ENCODE measurements at regions not wholly inside any gene's neighbourhood (a gene's known extent, or its start where the extent isn't known, plus 50 kb on each side); places are given as distances from the start of the nearest gene placed in this dataset.

- ChIA-PET CTCF (ENCODE audit: unreplicated experiment) (no interaction called here), POLR2A (interaction anchor here (0.6 kb wide), 1 partner anchor 139 kb away, joined by 4 read pairs; no protein-coding TSS in a partner anchor)
- no peaks in the 10 kb centered on the region for H3K4me1 ChIP-seq (ENCODE audit: insufficient read depth, low read length, poor library complexity, severe bottlenecking)
- H3K9me3 ChIP-seq (ENCODE audit: low read length): no peaks in the 10 kb centered on the region
- no peaks in the 10 kb centered on the region for H3K79me2 ChIP-seq (ENCODE audit: insufficient read depth, low read depth, low read length)
- no TSS peak for BruUV-seq (replicated peaks)
- H3K4me3 ChIP-seq (ENCODE audit: low read depth, low read length, poor library complexity, severe bottlenecking): no peak overlapping the region
- H4K20me1 ChIP-seq (ENCODE audit: insufficient read depth, low read length): no peaks in the 10 kb centered on the region
- no peaks in the 10 kb centered on the region for H3K36me3 ChIP-seq (ENCODE audit: insufficient read depth, low read length)
- no peak overlapping the region for H3K27ac ChIP-seq (ENCODE audit: low read depth, low read length, poor library complexity, severe bottlenecking)
- no peaks in the 10 kb centered on the region for H3K9me2 ChIP-seq (ENCODE audit: insufficient read depth, low read length)
- H2AFZ ChIP-seq (ENCODE audit: low read length): no peak overlapping the region
- no peak for DNase-seq (ENCODE audit: low spot score)
- intact Hi-C loops (cut with micrococcal nuclease; ENCODE audit: unreplicated experiment): no loop called here
- H3K4me2 ChIP-seq (ENCODE audit: low read length): no peak overlapping the region
- no peak for TF ChIP-seq EZH2phosphoT487 (IDR thresholded peaks at IDR 0.05; ENCODE audit: borderline replicate concordance, low read depth, low read length)
- no peak for TF ChIP-seq CTCF (conservative IDR thresholded peaks at IDR 0.05; ENCODE audit: low read length)
Measured at GRCh38 chr10:94125856-94126255, 132.1 kb downstream of the PLCE1 start.

GRCh38 chr10:94129393-94130130, 135.8 kb downstream of the PLCE1 start:
- intact Hi-C loops (cut with micrococcal nuclease; ENCODE audit: unreplicated experiment): no loop called here
- CTCF ChIA-PET (ENCODE audit: unreplicated experiment): no interaction called here
- no peak overlapping the region for H2AFZ ChIP-seq (ENCODE audit: low read length)
- H3K4me1 ChIP-seq (ENCODE audit: insufficient read depth, low read length, poor library complexity, severe bottlenecking): no peaks in the 10 kb centered on the region
- POLR2A ChIA-PET: interaction anchor here (1.2 kb wide), 1 partner anchor 49 kb away, joined by 4 read pairs; no protein-coding TSS in a partner anchor
- no peaks in the 10 kb centered on the region for H3K79me2 ChIP-seq (ENCODE audit: insufficient read depth, low read depth, low read length)
- TF ChIP-seq EZH2phosphoT487 (IDR thresholded peaks at IDR 0.05; ENCODE audit: borderline replicate concordance, low read depth, low read length) (no peak), CTCF (conservative IDR thresholded peaks at IDR 0.05; ENCODE audit: low read length) (no peak)
- no TSS peak for BruUV-seq (replicated peaks)
- H3K36me3 ChIP-seq (ENCODE audit: insufficient read depth, low read length): no peaks in the 10 kb centered on the region
- H4K20me1 ChIP-seq (ENCODE audit: insufficient read depth, low read length): no peaks in the 10 kb centered on the region
- DNase-seq (ENCODE audit: low spot score): no peak
- no peak overlapping the region for H3K4me3 ChIP-seq (ENCODE audit: low read depth, low read length, poor library complexity, severe bottlenecking)
- H3K9me3 ChIP-seq (ENCODE audit: low read length): no peaks in the 10 kb centered on the region
- H3K4me2 ChIP-seq (ENCODE audit: low read length): no peak overlapping the region
- no peaks in the 10 kb centered on the region for H3K9me2 ChIP-seq (ENCODE audit: insufficient read depth, low read length)
- H3K27ac ChIP-seq (ENCODE audit: low read depth, low read length, poor library complexity, severe bottlenecking): no peak overlapping the region

GRCh38 chr10:94131885-94132284, 138.2 kb downstream of the PLCE1 start:
- H3K9me2 ChIP-seq (ENCODE audit: insufficient read depth, low read length): no peaks in the 10 kb centered on the region
- no peaks in the 10 kb centered on the region for H3K4me1 ChIP-seq (ENCODE audit: insufficient read depth, low read length, poor library complexity, severe bottlenecking)
- intact Hi-C loops (cut with micrococcal nuclease; ENCODE audit: unreplicated experiment): no loop called here
- BruUV-seq (replicated peaks): no TSS peak
- no peak overlapping the region for H3K4me3 ChIP-seq (ENCODE audit: low read depth, low read length, poor library complexity, severe bottlenecking)
- no peak overlapping the region for H3K27ac ChIP-seq (ENCODE audit: low read depth, low read length, poor library complexity, severe bottlenecking)
- no peak overlapping the region for H3K4me2 ChIP-seq (ENCODE audit: low read length)
- no peaks in the 10 kb centered on the region for H3K79me2 ChIP-seq (ENCODE audit: insufficient read depth, low read depth, low read length)
- no peak for TF ChIP-seq CTCF (conservative IDR thresholded peaks at IDR 0.05; ENCODE audit: low read length)
- no peak for TF ChIP-seq EZH2phosphoT487 (IDR thresholded peaks at IDR 0.05; ENCODE audit: borderline replicate concordance, low read depth, low read length)
- no peaks in the 10 kb centered on the region for H3K9me3 ChIP-seq (ENCODE audit: low read length)
- POLR2A ChIA-PET: no interaction called here
- CTCF ChIA-PET (ENCODE audit: unreplicated experiment): no interaction called here
- no peak overlapping the region for H2AFZ ChIP-seq (ENCODE audit: low read length)
- H4K20me1 ChIP-seq (ENCODE audit: insufficient read depth, low read length): no peaks in the 10 kb centered on the region
- H3K36me3 ChIP-seq (ENCODE audit: insufficient read depth, low read length): no peaks in the 10 kb centered on the region
- DNase-seq (ENCODE audit: low spot score): no peak
